GM12864 (cell line): ENCODE measurements at regions not wholly inside any gene's neighbourhood (a gene's known extent, or its start where the extent isn't known, plus 50 kb on each side); places are given as distances from the start of the nearest gene placed in this dataset.
"Not testable (repeated sequence)": the region's sequence is repeated elsewhere in the genome, so short reads cannot be mapped to it uniquely, and the experiment has no call there.

ENCODE experiments used
- DNase-seq: peaks from one replicate; pipeline ENCODE4 v3.0.0-alpha.2; 2011; ENCODE audit warnings: low read depth
- H3K4me3 ChIP-seq: 2 replicates; pipeline ENCODE4 v1.5.1; 2011; ENCODE audit warnings: mild to moderate bottlenecking, low read depth, low read length, control low read depth
- CTCF ChIP-seq: IDR thresholded peaks from 2 replicates; pipeline ENCODE4 v1.5.1; 2011; ENCODE audit warnings: low read depth, mild to moderate bottlenecking, moderate library complexity, low read length, control low read depth, inconsistent platforms; ENCODE audit errors: missing control alignments

DNA sequence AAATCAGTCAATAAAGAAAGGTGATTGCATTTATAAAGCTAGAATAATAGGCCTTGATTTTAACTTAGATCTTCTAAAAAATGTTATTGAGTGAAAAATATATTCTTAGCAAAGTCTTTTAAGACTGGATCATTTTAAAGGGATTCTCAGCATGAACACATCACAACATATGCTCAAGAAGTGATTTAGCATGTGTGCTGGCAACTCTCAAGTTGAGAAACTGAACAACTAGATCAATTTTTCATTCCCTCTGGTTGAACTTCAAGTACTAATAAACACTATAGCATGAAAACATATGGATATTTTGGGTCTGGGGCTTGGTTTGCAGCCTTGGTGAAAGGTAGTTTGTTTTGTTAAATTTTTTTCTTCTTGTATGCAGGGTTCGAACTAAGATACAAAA is 107.8 kb upstream of the PNPT1 start:
- DNase-seq: no peak
- H3K4me3 ChIP-seq: no peak overlapping the region

GRCh38 chr2:55799624-55800023 is 106.0 kb upstream of the PNPT1 start:
- not testable (repeated sequence) for DNase-seq, H3K4me3 ChIP-seq

More for the DNA sequence above, 107.8 kb upstream of the PNPT1 start:
- TF ChIP-seq CTCF: no peak

DNA sequence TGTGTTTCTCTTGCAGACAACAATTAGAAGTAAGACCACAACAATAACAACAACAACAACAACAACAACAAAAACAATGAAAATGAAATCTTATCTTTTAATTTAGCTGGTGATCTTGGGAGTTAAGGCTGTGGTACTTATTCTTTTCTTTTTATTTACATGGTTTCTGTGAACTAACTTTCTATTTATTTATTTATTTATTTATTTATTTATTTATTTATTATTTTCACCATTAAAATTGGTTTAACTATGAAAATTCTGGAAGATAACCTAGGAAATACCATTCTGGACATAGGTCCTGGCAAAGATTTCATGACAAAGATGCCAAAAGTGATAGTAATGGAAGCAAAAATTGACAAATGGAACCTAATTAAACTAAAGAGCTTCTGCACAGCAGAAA is 102.5 kb upstream of the PNPT1 start:
- no peak for TF ChIP-seq CTCF
- DNase-seq: no peak
- no peak overlapping the region for H3K4me3 ChIP-seq

GRCh38 chr2:55793602-55794001 is 100.0 kb upstream of the PNPT1 start:
- not testable (repeated sequence) for DNase-seq, H3K4me3 ChIP-seq

- TF ChIP-seq CTCF: no peak
- DNase-seq: no peak
Measured at GRCh38 chr2:55786280-55786679, 92.6 kb upstream of the PNPT1 start.

DNA sequence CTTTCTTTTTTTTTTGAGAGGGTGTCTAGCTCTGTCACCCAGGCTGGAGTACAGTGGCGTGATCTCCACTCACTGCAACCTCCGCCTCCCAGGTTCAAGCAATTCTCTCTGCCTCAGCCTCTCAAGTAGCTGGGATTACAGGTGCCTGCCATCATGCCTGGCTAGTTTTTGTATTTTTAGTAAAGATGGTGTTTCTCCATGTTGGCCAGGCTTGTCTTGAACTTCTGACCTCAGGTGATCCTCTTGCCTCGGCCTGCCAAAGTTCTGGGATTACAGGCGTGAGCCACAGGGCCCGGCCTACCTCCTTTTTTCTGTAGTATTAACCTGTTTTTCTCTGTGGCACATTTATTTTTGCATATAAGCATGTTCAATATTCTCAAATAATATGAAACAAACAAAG is 90.1 kb upstream of the PNPT1 start:
- H3K4me3 ChIP-seq, DNase-seq: not testable (repeated sequence)

More at GRCh38 chr2:55786280-55786679, 92.6 kb upstream of the PNPT1 start:
- H3K4me3 ChIP-seq: no peak overlapping the region

GRCh38 chr2:55782528-55783173 is 89.0 kb upstream of the PNPT1 start:
- no peak overlapping the region for H3K4me3 ChIP-seq
- TF ChIP-seq CTCF: no peak
- no peak for DNase-seq

DNA sequence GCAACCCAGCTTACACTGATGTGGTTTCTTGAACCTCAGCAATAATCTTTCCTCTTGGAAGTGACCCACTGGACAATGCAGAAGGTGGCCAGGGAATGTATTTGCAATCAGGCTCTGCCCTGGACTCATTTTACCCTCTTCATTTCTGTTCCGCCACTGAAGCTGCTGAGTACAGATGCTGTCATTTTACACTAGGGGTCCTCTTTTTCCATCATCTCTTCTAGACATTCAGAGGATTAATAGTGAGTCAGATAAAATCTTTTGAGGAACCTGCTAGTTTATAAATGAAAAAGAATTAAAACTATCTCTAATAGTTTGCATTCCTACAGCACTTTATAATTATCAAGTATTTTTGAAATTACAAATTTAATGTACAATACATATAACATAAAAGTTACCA is 87.9 kb upstream of the PNPT1 start:
- H3K4me3 ChIP-seq: no peak overlapping the region
- TF ChIP-seq CTCF: no peak
- no peak for DNase-seq

GRCh38 chr2:55780697-55781096 is 87.1 kb upstream of the PNPT1 start:
- no peak for DNase-seq
- no peak overlapping the region for H3K4me3 ChIP-seq
- TF ChIP-seq CTCF: no peak
